ENCODE measurements at regions not wholly inside any gene's neighbourhood (a gene's known extent, or its start where the extent isn't known, plus 50 kb on each side); places are given as distances from the start of the nearest gene placed in this dataset. TPM values are rescaled to one million over a fixed set of nuclear protein-coding genes. Genes with fewer than 3 reads are reported as not detected.
"Not testable (repeated sequence)": the region's sequence is repeated elsewhere in the genome, so short reads cannot be mapped to it uniquely, and the experiment has no call there.

DNA sequence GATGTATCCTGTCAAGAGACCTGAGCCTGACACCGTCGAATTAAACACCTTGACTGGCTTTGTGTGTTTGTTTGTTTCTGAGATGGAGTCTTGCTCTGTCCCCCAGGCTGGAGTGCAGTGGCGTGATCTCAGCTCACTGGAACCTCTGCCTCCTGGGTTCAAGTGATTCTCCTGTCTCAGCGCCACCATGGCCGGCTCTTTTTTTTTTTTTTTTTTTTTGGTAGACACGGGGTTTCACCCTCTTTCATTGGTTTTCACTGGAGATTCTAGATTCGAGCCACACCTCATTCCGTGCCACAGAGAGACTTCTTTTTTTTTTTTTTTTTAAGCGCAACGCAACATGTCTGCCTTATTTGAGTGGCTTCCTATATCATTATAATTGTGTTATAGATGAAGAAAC lies 2054.7 kb upstream of the TPTE start:
- not testable (repeated sequence) for H3T11ph ChIP-seq (ENCODE audit: low read length); H3K4ac ChIP-seq (ENCODE audit: low read depth, low read length); H2BK12ac ChIP-seq (ENCODE audit: insufficient read length, low read depth, low read length); H3K36me3 Mint-ChIP-seq (ENCODE audit: insufficient read depth in 1 of 3, low read depth in 3 of 3); H3K27me3 Mint-ChIP-seq (ENCODE audit: low read depth); H3K79me2 ChIP-seq (ENCODE audit: insufficient read depth, low read length); H3K4me3 Mint-ChIP-seq; H4K8ac ChIP-seq (replicated peaks; ENCODE audit: insufficient read length, low read depth, low read length); H3K56ac ChIP-seq (ENCODE audit: insufficient read length, low read depth, low read length); H3K9me3 Mint-ChIP-seq; H2BK5ac ChIP-seq (ENCODE audit: insufficient read length, low read length); H4K91ac ChIP-seq (ENCODE audit: insufficient read length, low read depth, low read length); H3K4me1 ChIP-seq (ENCODE audit: insufficient read depth, low read length); H3K4me2 ChIP-seq (ENCODE audit: insufficient read depth, insufficient read length, low read length); H2BK20ac ChIP-seq (ENCODE audit: low read depth, low read length, poor library complexity, severe bottlenecking); H3K4me1 Mint-ChIP-seq; H3K9ac ChIP-seq (ENCODE audit: extremely low read depth, insufficient read length, low read length); H4K5ac ChIP-seq (ENCODE audit: insufficient read length, low read depth, low read length); H3K27ac Mint-ChIP-seq; H3K27me3 ChIP-seq (ENCODE audit: insufficient read depth, low read length); H4K20me1 ChIP-seq (ENCODE audit: control insufficient read depth, insufficient read depth, insufficient read length); H3K18ac ChIP-seq (ENCODE audit: insufficient read length, low read depth, low read length); H2AK5ac ChIP-seq (ENCODE audit: insufficient read length, low read length); H2BK120ac ChIP-seq (ENCODE audit: low read depth, low read length, poor library complexity, severe bottlenecking); H3K79me1 ChIP-seq (ENCODE audit: insufficient read depth, low read depth, low read length, poor library complexity, severe bottlenecking); H3K23me2 ChIP-seq (ENCODE audit: insufficient read length, low read depth, low read length, poor library complexity, severe bottlenecking); H3K9me3 ChIP-seq (ENCODE audit: control insufficient read depth, low read depth, low read length); DNase-seq; H2AFZ ChIP-seq (ENCODE audit: low read length); H3K23ac ChIP-seq (ENCODE audit: insufficient read length, low read depth, low read length); H2BK15ac ChIP-seq (ENCODE audit: low read depth, low read length); H3K14ac ChIP-seq (ENCODE audit: insufficient read depth, low read length); H3K27ac ChIP-seq (ENCODE audit: insufficient read length, low read depth, low read length)
- WGBS (ENCODE audit: extremely low coverage, insufficient read length, low lambda C conversion rate) = no CpG with 5 or more reads among the region's 10 CpGs

Small RNA genes lying in the stretch of these regions (microRNA-seq; reads per million reads assigned to microRNA genes)
- not detected for gene MIR6724-3 (ENCODE audit: borderline microRNAs expressed)
- gene MIR6724-4 (ENCODE audit: borderline microRNAs expressed) = not detected

Measured in H9 (cell line).